ENCODE measurements at regions not wholly inside any gene's neighbourhood (a gene's known extent, or its start where the extent isn't known, plus 50 kb on each side); places are given as distances from the start of the nearest gene placed in this dataset.
"Not testable (repeated sequence)": the region's sequence is repeated elsewhere in the genome, so short reads cannot be mapped to it uniquely, and the experiment has no call there.

- DNase-seq: not testable (repeated sequence)
Observed at GRCh38 chr1:214095896-214096295, 108.1 kb downstream of the PROX1 start.

DNA sequence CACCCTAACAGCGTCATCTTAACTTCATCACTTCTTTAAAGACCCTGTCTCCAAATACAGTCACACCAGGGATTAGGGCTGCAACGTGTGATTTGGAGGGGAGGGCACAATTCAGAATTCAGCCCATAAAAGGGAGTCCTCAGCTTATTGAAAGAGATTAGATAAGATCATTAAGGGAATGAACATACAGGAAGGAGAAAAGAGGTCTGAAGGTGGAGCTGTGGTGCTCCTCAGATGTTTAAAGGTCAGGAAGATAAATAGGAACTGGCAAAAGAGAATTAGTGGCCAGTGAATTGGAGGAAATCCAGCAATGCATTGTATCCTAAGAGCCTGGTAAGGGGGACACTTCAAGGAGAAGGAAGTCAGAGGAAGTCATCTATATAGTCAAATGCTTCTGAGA lies 113.5 kb downstream of the PROX1 start:
- DNase-seq: no peak

GRCh38 chr1:214101828-214102227 lies 114.1 kb downstream of the PROX1 start:
- DNase-seq: no peak

GRCh38 chr1:214102907-214103306 lies 115.1 kb downstream of the PROX1 start:
- no peak for DNase-seq

- DNase-seq: no peak
Observed at GRCh38 chr1:214103778-214104177, 116.0 kb downstream of the PROX1 start.

DNA sequence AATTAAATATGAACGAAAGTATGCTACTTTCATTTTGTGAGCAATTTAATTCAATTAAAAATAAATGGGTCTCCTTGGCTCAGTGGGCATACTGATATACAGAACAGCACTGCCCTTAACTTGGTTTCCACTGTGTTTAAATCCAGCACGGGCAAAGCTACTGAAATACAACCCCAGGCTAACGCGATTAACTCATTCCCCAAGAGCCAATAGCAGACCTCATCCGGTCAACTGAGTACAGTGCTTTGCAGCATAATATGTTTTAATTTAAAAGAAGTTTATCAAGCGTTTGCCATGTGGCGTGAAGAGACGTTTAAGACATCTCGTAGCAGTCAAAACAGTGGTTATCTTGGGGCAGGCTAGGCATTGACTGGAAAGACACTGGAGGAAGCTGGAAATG lies 118.6 kb downstream of the PROX1 start:
- DNase-seq: no peak

- no peak for DNase-seq
Observed at GRCh38 chr1:214107322-214108096, 119.7 kb downstream of the PROX1 start.

DNA sequence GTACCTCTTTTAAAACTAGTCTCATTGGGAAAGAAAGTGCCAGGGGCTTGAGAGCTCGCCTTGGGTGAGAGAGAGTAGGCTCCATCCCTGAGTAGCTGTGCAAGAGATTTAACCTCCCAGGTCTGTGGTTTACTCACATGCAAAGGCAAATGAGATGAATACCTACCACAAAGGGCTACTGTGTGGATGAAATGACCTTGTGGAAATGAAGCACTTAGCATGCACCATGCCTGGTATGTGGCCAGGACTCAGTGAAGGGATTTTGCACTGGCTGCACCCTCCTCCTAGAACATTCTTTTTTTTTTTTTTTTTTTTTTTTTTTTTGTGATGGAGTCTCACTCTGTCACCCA lies 120.3 kb downstream of the PROX1 start:
- DNase-seq: no peak

DNA sequence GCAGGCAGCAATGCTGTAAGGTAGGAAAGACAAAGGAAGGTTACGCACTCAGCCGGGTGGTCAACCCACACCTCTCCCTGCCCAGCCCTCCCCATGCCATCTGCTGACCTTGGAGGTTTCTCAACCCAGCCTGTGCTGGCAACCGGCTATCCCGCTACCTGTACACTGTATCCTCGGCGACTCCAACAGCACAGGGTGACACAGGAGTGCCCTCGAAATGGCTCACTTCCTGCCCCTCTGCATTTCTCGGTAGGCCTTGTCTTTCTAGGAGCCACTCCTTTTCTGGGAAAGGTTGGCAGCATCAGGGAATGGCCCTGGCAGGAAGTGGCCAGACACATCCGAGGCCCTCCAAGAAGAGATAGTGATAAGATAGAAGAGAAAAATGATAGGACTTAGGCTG lies 124.0 kb downstream of the PROX1 start:
- no peak for DNase-seq

DNA sequence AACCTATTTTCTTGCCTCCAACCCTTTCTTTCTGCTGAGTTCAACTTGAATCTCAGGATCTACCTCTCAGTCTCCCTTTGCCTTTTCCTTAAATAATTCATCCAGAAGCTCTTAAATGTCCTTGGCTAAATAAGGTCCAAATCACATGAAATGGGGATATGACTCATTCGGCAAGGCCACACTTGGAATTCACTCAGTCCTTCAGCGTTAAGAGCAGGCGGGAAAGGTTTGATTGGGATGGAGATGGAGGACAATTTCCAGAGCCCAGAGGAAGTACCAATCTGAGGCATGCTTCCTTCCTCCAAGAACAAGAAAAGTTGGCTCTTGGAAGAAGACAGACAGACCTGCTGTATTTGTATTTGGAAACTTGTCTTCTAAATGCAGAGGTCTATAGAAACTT lies 128.5 kb downstream of the PROX1 start:
- DNase-seq: no peak

DNA sequence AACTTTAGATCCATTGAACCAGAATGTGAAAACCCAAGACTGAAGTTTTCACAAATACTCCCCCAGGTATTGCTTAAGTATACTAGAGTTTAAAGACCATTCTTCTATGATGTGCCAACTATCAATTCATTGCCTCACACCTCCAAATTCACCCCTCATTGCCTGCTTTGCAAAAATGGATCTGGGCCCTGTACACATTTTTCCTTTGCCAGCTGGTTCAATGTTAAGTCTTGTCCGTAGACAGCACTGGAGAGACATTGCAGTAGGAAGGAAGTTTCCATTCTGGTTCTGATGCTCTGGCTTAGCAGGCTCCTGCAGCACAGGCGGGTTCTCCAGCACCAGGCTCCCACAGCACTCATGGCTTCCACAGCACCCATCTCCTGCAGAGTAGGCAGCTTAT lies 130.0 kb downstream of the PROX1 start:
- DNase-seq: no peak

DNA sequence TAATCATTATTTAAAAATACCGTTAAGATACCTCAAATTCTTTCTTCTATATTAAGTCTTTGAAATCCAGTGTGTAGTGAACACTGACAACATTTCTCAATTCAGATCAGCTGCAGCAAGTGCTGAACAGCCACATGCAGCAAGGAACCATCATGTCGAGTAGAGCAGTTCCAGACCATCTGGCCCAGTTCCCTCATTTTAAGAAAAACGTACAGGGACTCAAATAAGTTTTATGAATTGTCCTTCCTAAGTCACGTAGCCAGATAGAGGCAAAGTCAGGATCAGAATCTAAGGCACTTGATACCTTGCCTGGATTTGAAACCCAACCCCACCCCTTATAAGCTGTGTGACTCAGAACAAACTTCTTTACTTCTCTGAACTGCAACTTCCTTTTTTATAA lies 132.4 kb downstream of the PROX1 start:
- no peak for DNase-seq

DNA sequence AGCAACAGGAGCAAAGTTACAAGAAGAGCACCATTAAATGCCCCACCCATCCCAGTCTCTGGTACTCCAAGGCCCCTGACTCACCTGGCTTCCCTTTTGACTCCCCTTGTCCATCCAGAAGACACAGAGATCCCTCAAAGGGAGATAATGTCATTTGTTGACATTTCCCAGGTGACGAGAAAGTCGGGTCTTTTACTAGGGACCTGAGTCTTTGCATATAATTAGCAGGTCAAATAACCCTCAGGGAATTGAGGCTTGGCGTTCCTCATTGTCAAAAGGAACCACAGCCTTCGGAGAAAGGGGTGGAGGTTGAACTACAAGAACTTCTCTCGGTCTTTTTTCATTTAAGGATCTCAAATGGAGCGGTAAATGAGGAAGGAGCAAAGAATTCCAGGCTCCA lies 133.2 kb downstream of the PROX1 start:
- no peak for DNase-seq

DNA sequence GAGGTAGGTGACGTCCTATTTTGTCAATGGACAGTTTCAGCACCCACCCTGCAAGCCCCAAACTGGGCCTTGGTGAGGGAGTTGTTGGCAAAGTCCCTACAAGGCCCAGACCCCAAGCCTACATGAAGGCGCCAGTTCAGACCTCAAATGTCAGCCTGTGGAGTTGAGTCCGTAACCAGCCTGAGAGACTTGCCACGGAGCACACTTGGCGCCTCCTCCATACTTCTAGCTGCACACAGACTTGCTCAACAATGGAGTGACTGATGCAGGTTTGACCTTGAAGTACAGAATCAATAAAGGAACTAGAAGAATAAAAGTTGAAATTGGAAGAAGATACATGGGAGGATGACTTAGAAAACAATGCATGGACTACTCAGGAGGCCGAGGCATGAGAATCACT lies 134.3 kb downstream of the PROX1 start:
- DNase-seq: no peak

DNA sequence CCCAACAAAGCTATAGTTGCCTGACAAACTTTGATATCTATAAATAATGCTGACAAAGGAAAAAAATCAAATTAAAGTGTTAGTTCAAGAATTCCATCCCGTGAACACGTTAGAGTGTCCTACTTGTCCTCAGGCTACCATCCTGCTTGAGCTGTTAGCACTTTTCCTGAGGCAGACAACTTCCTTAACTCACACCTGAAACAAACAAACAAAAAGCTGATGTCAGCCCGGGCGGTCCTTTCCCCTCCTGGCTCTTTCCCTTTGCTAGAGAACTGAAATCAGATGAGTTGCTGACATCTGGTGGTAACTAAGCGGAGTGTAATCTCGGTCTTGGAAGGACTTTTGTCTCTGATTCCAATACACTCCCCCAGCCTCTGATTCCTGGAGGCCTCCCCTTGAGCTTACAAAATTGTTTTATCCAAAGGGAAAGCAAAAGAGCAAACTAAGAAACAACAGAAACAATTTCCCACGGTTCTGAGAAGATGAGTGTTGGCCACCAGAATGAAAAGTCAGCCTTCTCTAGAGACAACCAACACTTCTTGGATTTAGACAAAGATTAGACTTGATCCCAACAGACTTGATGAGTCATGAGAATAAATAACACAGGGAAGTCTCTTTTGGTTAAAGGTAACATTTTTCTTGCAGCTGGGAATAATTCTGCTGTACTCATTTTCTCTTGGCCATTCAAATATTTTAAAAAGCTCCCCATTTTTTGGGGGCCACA lies 135.4 kb downstream of the PROX1 start:
- DNase-seq: peak; percentile 46

DNA sequence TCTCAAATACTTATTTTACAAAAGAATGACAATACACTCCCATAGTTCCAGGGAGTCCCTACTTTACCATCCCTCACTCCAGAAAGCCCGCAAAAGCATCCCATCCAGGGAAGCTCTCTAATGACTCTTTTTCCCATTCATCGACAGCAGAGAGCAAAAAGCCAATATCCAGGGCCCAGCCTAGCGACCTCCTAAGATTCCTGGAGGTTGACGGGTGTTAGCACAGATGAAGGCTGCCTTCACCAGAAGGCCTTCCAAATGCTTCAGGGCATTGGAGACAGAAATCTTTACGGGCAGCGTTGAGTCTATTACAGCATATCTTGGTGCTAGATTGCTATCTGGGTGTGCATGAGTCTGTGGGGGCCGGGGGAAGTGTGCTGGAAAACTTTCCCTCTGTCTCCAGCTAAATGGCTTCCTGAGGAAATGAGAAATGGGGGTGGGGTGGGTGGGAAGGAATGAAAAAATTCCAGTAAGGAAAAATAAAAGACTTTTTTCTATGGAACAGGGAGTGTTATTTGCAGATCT lies 136.6 kb downstream of the PROX1 start:
- no peak for DNase-seq

DNA sequence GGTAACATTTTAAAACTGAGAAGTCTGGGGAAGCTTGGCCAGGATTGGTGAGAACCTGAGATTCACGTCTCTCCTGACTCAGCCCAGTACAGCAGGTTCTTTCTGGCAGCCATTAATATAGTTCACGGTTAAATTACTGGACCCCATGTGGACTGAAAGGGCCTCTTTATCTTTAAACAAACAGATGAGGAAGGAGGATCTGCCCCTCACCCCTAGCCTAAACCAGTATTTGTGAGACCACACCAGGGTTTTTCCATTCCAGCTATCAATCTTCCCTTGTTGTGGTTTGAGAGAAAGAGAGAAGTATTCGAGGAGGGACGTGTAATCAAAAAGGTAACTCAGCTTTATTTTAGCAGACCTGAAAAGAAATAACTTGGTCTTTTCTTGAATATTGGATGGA lies 137.1 kb downstream of the PROX1 start:
- DNase-seq: no peak

DNA sequence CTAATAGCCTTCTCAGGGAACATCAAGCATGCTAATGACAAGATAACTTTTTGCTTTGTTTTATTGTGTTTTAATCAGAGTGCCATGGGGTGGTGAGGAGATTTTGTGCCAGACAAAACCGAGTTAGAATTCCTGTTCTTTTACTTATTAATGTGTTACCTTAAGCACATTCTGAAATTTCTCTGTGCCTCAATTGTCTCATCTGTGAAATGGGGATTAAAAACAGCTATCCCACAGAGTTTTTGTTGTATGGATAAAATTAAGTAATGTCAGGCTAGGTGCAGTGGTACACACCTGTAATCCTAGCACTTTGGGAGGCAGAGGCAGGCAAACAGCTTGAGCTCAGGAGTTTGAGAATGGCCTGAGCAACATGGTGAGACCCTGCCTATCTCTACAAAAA lies 138.0 kb downstream of the PROX1 start:
- no peak for DNase-seq

- DNase-seq: no peak
Observed at GRCh38 chr1:214126697-214127146, 138.9 kb downstream of the PROX1 start.

- DNase-seq: no peak
Observed at GRCh38 chr1:214127705-214128104, 139.9 kb downstream of the PROX1 start.

- no peak for DNase-seq
Observed at GRCh38 chr1:214135886-214136285, 145.1 kb upstream of the SMYD2 start.

DNA sequence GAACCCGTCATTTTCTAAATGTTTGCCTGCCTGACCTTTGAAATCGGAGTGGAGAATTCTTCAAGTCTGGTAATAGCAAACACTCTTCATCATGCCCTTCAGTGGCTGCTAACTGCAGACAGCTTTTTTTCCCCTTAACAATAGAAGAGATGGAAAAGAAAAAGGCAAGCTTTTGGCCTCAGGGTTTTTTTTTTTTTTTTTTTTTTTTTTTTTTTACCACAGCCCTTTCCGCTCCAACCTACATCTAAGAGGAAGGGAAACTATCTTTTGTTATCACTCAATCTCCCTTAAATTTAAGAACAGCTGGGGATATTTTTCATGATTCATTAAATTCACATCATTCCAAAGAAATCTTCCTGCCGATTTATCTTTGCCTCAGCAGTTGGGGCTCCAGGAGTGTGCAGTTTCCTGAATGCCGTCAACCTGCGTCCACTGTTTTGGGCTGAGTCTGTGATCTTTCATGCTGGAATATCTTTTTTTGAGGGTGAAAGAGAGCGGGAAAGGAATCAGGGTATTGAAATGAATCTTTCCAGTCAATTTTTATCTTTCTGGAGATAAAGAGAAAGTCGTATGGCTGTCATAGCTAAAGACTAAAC lies 144.5 kb upstream of the SMYD2 start:
- no peak for DNase-seq

GRCh38 chr1:214141486-214141885 lies 139.5 kb upstream of the SMYD2 start:
- DNase-seq: no peak

Measured in CD4-positive, alpha-beta T cell treated with Interleukin-17A for 4 hours (primary cell).